Activated naive CD8-positive, alpha-beta T cell treated with anti-CD3 and anti-CD28 coated beads, Interleukin-2, amount 10 ng/mL, durations not matched to agents 7 days and 5 days (primary cell): ENCODE measurements at regions not wholly inside any gene's neighbourhood (a gene's known extent, or its start where the extent isn't known, plus 50 kb on each side); places are given as distances from the start of the nearest gene placed in this dataset.
A peak's percentile ranks its signal among the peaks of the same experiment; 100 is the strongest.

ENCODE experiments used
- ATAC-seq: fragments of 150-1000 bp; cut with Tn5 transposase; one replicate; pipeline ENCODE4 v1.10.0; 2021; ENCODE audit warnings: low read depth, moderate library complexity
- POLR2A ChIA-PET: fragments of 350-600 bp; sonication (Branson Sonifier 250); formaldehyde crosslinking; loops from one replicate; lab custom pipeline; 2021; ENCODE audit warnings: antibody characterized with exemption; lab: Charles Lee
- DNase-seq: peaks from one replicate; pipeline ENCODE4 v3.0.0; 2021
- H3K27ac Mint-ChIP-seq: one replicate; pipeline ENCODE4 v1.8.0; 2022; ENCODE audit warnings: mild to moderate bottlenecking, mixed read lengths
- H3K27me3 Mint-ChIP-seq: one replicate; pipeline ENCODE4 v1.8.0; 2022; ENCODE audit warnings: mild to moderate bottlenecking, moderate library complexity, mixed read lengths
- H3K36me3 Mint-ChIP-seq: one replicate; pipeline ENCODE4 v1.8.0; 2021; ENCODE audit warnings: mild to moderate bottlenecking, mixed read lengths
- H3K4me1 Mint-ChIP-seq: one replicate; pipeline ENCODE4 v1.8.0; 2021; ENCODE audit warnings: mixed read lengths
- H3K4me3 Mint-ChIP-seq: one replicate; pipeline ENCODE4 v1.8.0; 2022; ENCODE audit warnings: mild to moderate bottlenecking, moderate library complexity, mixed read lengths
- H3K9me3 Mint-ChIP-seq: one replicate; pipeline ENCODE4 v1.8.0; 2021; ENCODE audit warnings: mixed read lengths

- Mint-ChIP-seq H3K4me3 (no peak overlapping the region), H3K27me3 (peaks cover 14% of the 10 kb centered on the region), H3K36me3 (peaks cover 11% of the 10 kb centered on the region), H3K4me1 (no peaks in the 10 kb centered on the region), H3K27ac (no peak overlapping the region), H3K9me3 (peaks cover 9% of the 10 kb centered on the region)
- no peak for ATAC-seq
- POLR2A ChIA-PET: interaction anchor here (0.7 kb wide), 1 partner anchor 80 kb away, joined by 3 read pairs; no protein-coding TSS in a partner anchor
- no peak for DNase-seq
These were observed 110.7 kb upstream of the CTSC start for GRCh38 chr11:88448131-88448670.

- Mint-ChIP-seq H3K27me3 (peaks cover 9% of the 10 kb centered on the region), H3K4me3 (no peak overlapping the region), H3K36me3 (peaks cover 11% of the 10 kb centered on the region), H3K27ac (no peak overlapping the region), H3K9me3 (peaks cover 9% of the 10 kb centered on the region), H3K4me1 (no peaks in the 10 kb centered on the region)
- ATAC-seq: no peak
- POLR2A ChIA-PET: no interaction called here
- DNase-seq: no peak
These were observed 109.7 kb upstream of the CTSC start for GRCh38 chr11:88447281-88447680.

- Mint-ChIP-seq H3K4me3 (no peak overlapping the region), H3K4me1 (peaks cover 4% of the 10 kb centered on the region), H3K27ac (no peak overlapping the region), H3K27me3 (peaks cover 4% of the 10 kb centered on the region), H3K9me3 (peaks cover 14% of the 10 kb centered on the region), H3K36me3 (peaks cover 14% of the 10 kb centered on the region)
- no peak for DNase-seq
- ATAC-seq: no peak
- POLR2A ChIA-PET: interaction anchor here (0.5 kb wide), 1 partner anchor 56 kb away, joined by 3 read pairs; no protein-coding TSS in a partner anchor
These were observed 101.8 kb upstream of the CTSC start for GRCh38 chr11:88439356-88439755.

GRCh38 chr11:88438721-88439120 lies 101.2 kb upstream of the CTSC start:
- peaks cover 4% of the 10 kb centered on the region for H3K27me3 Mint-ChIP-seq
- DNase-seq (no peak), ATAC-seq (no peak)
- POLR2A ChIA-PET: no interaction called here
- no peak overlapping the region for H3K27ac Mint-ChIP-seq
- peaks cover 19% of the 10 kb centered on the region for H3K36me3 Mint-ChIP-seq
- peaks cover 20% of the 10 kb centered on the region for H3K9me3 Mint-ChIP-seq
- H3K4me1 Mint-ChIP-seq: peaks cover 4% of the 10 kb centered on the region
- no peak overlapping the region for H3K4me3 Mint-ChIP-seq

- Mint-ChIP-seq H3K4me1 (peaks cover 5% of the 10 kb centered on the region), H3K27me3 (peaks cover 4% of the 10 kb centered on the region), H3K9me3 (peaks cover 18% of the 10 kb centered on the region), H3K27ac (no peak overlapping the region), H3K4me3 (no peak overlapping the region), H3K36me3 (peaks cover 19% of the 10 kb centered on the region)
- no peak for DNase-seq
- POLR2A ChIA-PET: no interaction called here
- ATAC-seq: no peak
These were observed 97.9 kb upstream of the CTSC start for GRCh38 chr11:88435415-88435814.

DNA sequence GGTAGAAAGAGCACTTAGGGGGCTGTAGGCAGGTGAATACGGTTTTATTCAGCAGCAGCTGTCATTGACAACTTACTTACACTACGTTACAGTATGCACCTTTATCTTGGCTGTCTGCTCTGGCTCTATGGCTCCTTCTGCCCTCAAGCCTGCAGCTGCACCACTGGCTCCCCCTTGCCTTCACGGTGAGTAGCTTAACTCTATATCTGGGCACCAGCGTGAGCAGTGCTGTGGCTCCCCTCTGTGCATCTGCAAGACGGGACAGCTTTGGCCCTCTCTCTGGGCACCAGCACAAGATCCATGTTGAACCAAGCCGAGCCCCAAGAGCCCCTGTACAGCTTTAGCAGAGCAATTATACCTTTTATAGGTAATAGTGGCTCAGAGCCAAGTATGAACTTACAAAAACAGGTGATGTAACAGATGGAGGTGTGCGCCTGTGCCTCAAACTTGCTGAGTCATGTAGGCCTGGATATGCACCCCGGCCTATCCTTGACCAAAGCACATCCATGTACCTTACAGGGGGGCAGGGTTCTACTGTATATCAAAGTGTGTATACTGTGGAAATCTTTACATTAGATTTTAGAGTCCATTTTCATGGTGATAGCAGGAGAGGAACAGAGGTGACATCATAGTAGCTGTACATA lies 96.9 kb upstream of the CTSC start:
- Mint-ChIP-seq H3K36me3 (peaks cover 19% of the 10 kb centered on the region), H3K4me3 (no peak overlapping the region), H3K9me3 (peaks cover 18% of the 10 kb centered on the region), H3K4me1 (peaks cover 8% of the 10 kb centered on the region), H3K27ac (no peak overlapping the region), H3K27me3 (no peaks in the 10 kb centered on the region)
- ATAC-seq (no peak), DNase-seq (no peak)
- POLR2A ChIA-PET: no interaction called here

GRCh38 chr11:88433536-88434230 lies 96.1 kb upstream of the CTSC start:
- DNase-seq: no peak
- ATAC-seq: no peak
- H3K27ac Mint-ChIP-seq: no peak overlapping the region
- H3K4me1 Mint-ChIP-seq: peaks cover 6% of the 10 kb centered on the region
- peaks cover 19% of the 10 kb centered on the region for H3K36me3 Mint-ChIP-seq
- POLR2A ChIA-PET: no interaction called here
- no peak overlapping the region for H3K4me3 Mint-ChIP-seq
- no peaks in the 10 kb centered on the region for H3K27me3 Mint-ChIP-seq
- peaks cover 18% of the 10 kb centered on the region for H3K9me3 Mint-ChIP-seq

GRCh38 chr11:88431675-88432341 lies 94.3 kb upstream of the CTSC start:
- no peak for ATAC-seq
- Mint-ChIP-seq H3K9me3 (peaks cover 19% of the 10 kb centered on the region), H3K36me3 (peaks cover 16% of the 10 kb centered on the region), H3K27me3 (no peaks in the 10 kb centered on the region), H3K4me3 (no peak overlapping the region), H3K27ac (no peak overlapping the region), H3K4me1 (peaks cover 5% of the 10 kb centered on the region)
- POLR2A ChIA-PET: no interaction called here
- no peak for DNase-seq

- no peak overlapping the region for H3K27ac Mint-ChIP-seq
- POLR2A ChIA-PET: no interaction called here
- no peaks in the 10 kb centered on the region for H3K27me3 Mint-ChIP-seq
- no peak overlapping the region for H3K4me3 Mint-ChIP-seq
- ATAC-seq (no peak), DNase-seq (no peak)
- peaks cover 18% of the 10 kb centered on the region for H3K4me1 Mint-ChIP-seq
- H3K9me3 Mint-ChIP-seq: peaks cover 5% of the 10 kb centered on the region
- peaks cover 5% of the 10 kb centered on the region for H3K36me3 Mint-ChIP-seq
These were observed 91.4 kb upstream of the CTSC start for GRCh38 chr11:88428959-88429358.

DNA sequence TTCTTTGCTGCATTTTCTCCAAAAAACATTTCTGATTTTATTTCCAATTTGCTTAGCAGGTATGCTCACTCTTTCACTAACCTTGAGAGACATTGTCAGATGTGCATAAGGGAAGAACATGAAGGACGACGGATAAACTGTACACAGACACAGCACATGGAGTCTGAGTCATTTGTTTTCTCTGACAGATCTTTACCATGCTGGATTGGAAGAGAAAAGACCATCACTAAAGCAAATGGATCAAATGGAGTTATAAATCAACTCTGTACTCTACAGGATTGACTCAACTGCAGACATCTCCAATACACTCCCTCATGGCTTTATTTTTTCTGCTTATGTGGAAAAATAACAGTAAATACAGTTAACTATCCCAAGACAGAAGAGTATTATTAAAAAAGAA lies 90.2 kb upstream of the CTSC start:
- H3K27me3 Mint-ChIP-seq: no peaks in the 10 kb centered on the region
- H3K9me3 Mint-ChIP-seq: peaks cover 3% of the 10 kb centered on the region
- H3K27ac Mint-ChIP-seq: no peak overlapping the region
- H3K4me1 Mint-ChIP-seq: peaks cover 23% of the 10 kb centered on the region
- POLR2A ChIA-PET: no interaction called here
- no peak overlapping the region for H3K4me3 Mint-ChIP-seq
- peaks cover 9% of the 10 kb centered on the region for H3K36me3 Mint-ChIP-seq
- DNase-seq: no peak
- no peak for ATAC-seq

DNA sequence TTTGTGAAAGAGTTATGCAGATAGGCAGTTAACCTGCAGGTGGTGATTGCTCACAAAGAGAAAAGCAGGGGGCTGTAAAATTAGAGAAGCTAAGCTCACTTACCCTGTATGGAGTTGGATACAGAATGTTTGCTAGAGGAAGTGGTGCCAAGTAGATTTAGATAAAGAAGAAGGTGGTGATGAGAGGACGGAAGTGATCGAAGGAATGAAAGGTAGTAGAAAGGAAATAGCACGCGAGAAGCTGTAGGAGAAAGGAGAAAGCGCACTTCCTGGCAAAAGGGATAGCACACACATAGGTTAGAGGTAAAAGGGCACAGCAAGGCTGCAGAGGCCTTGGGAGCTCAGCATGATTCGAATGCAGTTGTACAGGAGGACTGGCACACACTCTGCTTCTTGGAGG lies 87.3 kb upstream of the CTSC start:
- Mint-ChIP-seq H3K4me3 (no peak overlapping the region), H3K36me3 (peaks cover 18% of the 10 kb centered on the region), H3K27me3 (no peaks in the 10 kb centered on the region), H3K27ac (peak overlapping the region; percentile 49), H3K9me3 (peaks cover 3% of the 10 kb centered on the region), H3K4me1 (peaks cover 46% of the 10 kb centered on the region)
- ATAC-seq: no peak
- POLR2A ChIA-PET: no interaction called here
- no peak for DNase-seq

GRCh38 chr11:88421530-88421929 lies 84.0 kb upstream of the CTSC start:
- peaks cover 30% of the 10 kb centered on the region for H3K36me3 Mint-ChIP-seq
- no peaks in the 10 kb centered on the region for H3K9me3 Mint-ChIP-seq
- peaks cover 64% of the 10 kb centered on the region for H3K4me1 Mint-ChIP-seq
- H3K27ac Mint-ChIP-seq: peak overlapping the region; percentile 72
- peak; percentile 91 for ATAC-seq
- H3K27me3 Mint-ChIP-seq: no peaks in the 10 kb centered on the region
- POLR2A ChIA-PET: interaction anchor here (1.7 kb wide), 1 partner anchor 84 kb away, joined by 8 read pairs; the partner anchor contains the start of gene CTSC
- peak overlapping the region; percentile 62 for H3K4me3 Mint-ChIP-seq
- no peak for DNase-seq

DNA sequence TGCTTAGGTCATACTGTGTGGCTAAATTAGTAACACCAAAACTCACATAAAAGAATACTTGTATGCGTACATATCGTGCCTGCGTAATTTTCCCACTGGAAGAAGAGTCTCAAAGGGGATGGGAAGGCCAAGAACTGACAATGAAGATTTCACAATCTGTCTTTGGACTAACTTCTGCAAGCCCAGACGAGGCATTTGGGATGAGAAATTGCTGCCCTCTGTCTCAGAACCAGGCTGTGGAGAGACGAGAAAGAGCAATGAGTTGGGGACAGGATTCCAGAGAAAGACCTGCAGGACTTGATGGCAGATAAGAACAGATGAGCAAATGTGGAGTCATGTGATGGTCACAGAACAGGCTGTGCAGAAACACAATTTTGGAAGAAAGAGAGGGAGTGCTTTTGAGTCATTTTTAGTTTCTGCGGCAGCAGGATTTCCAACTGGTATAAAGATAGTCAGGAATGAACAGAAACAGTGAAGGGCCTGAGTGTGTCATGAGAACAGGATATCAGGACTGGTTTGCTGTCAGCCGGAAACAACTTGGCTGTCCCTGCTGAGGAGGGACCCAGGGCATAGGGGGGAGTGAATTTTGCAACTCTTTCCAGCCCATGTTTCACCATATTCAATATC lies 82.7 kb upstream of the CTSC start:
- Mint-ChIP-seq H3K9me3 (no peaks in the 10 kb centered on the region), H3K4me3 (peak overlapping the region; percentile 24), H3K27me3 (no peaks in the 10 kb centered on the region), H3K4me1 (peaks cover 69% of the 10 kb centered on the region), H3K36me3 (peaks cover 30% of the 10 kb centered on the region), H3K27ac (peak overlapping the region; percentile 17)
- POLR2A ChIA-PET: interaction anchor here (1.7 to 2.1 kb wide), 2 partner anchors 82 to 83 kb away, joined by 8 read pairs; partner anchors contain the start of gene CTSC
- ATAC-seq (no peak), DNase-seq (no peak)
